ENCODE measurements at regions not wholly inside any gene's neighbourhood (a gene's known extent, or its start where the extent isn't known, plus 50 kb on each side); places are given as distances from the start of the nearest gene placed in this dataset.

GRCh38 chrX:147737690-147738089 lies 174.0 kb upstream of the FMR1 start:
- WGBS = 84% methylated on average over 3 of the region's 3 CpGs
- DNase-seq (ENCODE audit: low spot score) = no peak
- no peaks in the 10 kb centered on the region for H3K27me3 ChIP-seq (replicated peaks; ENCODE audit: insufficient read depth)
- no peak overlapping the region for H3K4me3 ChIP-seq
- no peaks in the 10 kb centered on the region for H3K9me3 ChIP-seq
- no peaks in the 10 kb centered on the region for H3K4me1 ChIP-seq (replicated peaks)
- TF ChIP-seq CTCF (IDR thresholded peaks at IDR 0.05) (no peak), POLR2AphosphoS5 (IDR thresholded peaks at IDR 0.05) (no peak), POLR2A (IDR thresholded peaks at IDR 0.05) (no peak)
- no peak overlapping the region for H3K27ac ChIP-seq
- no peaks in the 10 kb centered on the region for H3K36me3 ChIP-seq
- intact Hi-C loops (cut with DNase I) = no loop called here

DNA sequence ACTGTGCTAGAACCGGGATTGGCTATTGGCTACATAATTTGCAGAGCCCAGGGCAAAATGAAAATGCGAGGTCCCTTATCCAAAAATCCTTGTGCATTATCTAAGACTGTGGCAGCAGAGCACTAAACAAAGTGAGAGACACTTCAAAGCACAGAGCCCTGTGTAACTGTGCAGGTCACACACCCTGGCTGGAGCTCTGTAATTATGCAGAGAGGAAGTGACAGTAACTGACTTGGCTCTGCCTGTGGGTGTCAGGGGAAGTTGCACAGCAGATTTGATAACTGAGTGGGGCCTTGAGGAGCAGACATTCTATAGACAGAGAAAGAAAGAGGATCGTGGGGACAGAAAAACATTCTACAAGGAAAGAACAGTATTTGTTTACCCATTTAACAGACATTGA lies 173.5 kb upstream of the FMR1 start:
- intact Hi-C loops (cut with DNase I) = no loop called here

GRCh38 chrX:147739196-147739595 lies 172.5 kb upstream of the FMR1 start:
- Histone ChIP-seq H3K27ac (no peak overlapping the region), H3K9me3 (no peaks in the 10 kb centered on the region), H3K36me3 (no peaks in the 10 kb centered on the region), H3K4me3 (no peak overlapping the region), H3K27me3 (replicated peaks; ENCODE audit: insufficient read depth) (no peaks in the 10 kb centered on the region), H3K4me1 (replicated peaks) (no peaks in the 10 kb centered on the region)
- WGBS = 40% methylated on average over 1 of the region's 1 CpG
- DNase-seq (ENCODE audit: low spot score) = no peak
- intact Hi-C loops (cut with DNase I) = no loop called here
- TF ChIP-seq CTCF (IDR thresholded peaks at IDR 0.05) (no peak), POLR2A (IDR thresholded peaks at IDR 0.05) (no peak), POLR2AphosphoS5 (IDR thresholded peaks at IDR 0.05) (no peak)

More for the DNA sequence above, 173.5 kb upstream of the FMR1 start:
- no peaks in the 10 kb centered on the region for H3K4me1 ChIP-seq (replicated peaks)
- 79% methylated on average over 3 of the region's 3 CpGs for WGBS
- no peaks in the 10 kb centered on the region for H3K27me3 ChIP-seq (replicated peaks; ENCODE audit: insufficient read depth)
- no peak overlapping the region for H3K27ac ChIP-seq
- H3K4me3 ChIP-seq = no peak overlapping the region
- no peaks in the 10 kb centered on the region for H3K9me3 ChIP-seq
- H3K36me3 ChIP-seq = no peaks in the 10 kb centered on the region
- DNase-seq (ENCODE audit: low spot score) = no peak
- TF ChIP-seq CTCF (IDR thresholded peaks at IDR 0.05) = no peak
- no peak for TF ChIP-seq POLR2A (IDR thresholded peaks at IDR 0.05)
- TF ChIP-seq POLR2AphosphoS5 (IDR thresholded peaks at IDR 0.05) = no peak

- Histone ChIP-seq H3K36me3 (no peaks in the 10 kb centered on the region), H3K4me1 (replicated peaks) (no peaks in the 10 kb centered on the region), H3K27me3 (replicated peaks; ENCODE audit: insufficient read depth) (no peaks in the 10 kb centered on the region), H3K9me3 (no peaks in the 10 kb centered on the region), H3K4me3 (no peak overlapping the region), H3K27ac (no peak overlapping the region)
- no peak for DNase-seq (ENCODE audit: low spot score)
- TF ChIP-seq POLR2A (IDR thresholded peaks at IDR 0.05) (no peak), POLR2AphosphoS5 (IDR thresholded peaks at IDR 0.05) (no peak), CTCF (IDR thresholded peaks at IDR 0.05) (no peak)
- intact Hi-C loops (cut with DNase I) = no loop called here
- WGBS = 81% methylated on average over 2 of the region's 2 CpGs
Measured at GRCh38 chrX:147741776-147742175, 169.9 kb upstream of the FMR1 start.

DNA sequence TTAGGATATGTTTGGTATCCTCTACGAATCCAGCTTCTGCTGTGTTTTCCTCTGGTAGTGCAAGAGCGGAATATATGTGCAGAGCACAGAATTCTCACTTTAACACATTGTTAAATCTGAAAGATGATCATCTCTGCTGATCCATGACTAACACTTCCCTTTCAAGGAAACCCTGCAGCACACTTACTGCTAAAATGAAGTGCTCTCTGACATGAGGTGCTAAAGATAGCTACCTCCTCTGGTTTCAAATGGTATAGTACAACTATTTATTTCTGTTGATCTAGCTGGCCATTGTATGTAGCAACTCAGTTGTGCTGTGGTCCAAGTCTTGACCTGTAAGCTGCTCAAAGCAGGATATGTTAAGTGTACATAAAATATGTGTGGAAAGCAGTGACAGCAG lies 162.4 kb upstream of the FMR1 start:
- intact Hi-C loops (cut with DNase I) = no loop called here
- 95% methylated on average over 2 of the region's 2 CpGs for WGBS

More for the DNA sequence above, 162.4 kb upstream of the FMR1 start:
- H3K4me3 ChIP-seq = no peak overlapping the region
- no peaks in the 10 kb centered on the region for H3K36me3 ChIP-seq
- H3K27ac ChIP-seq = no peak overlapping the region
- H3K9me3 ChIP-seq = no peaks in the 10 kb centered on the region
- H3K27me3 ChIP-seq (replicated peaks; ENCODE audit: insufficient read depth) = no peaks in the 10 kb centered on the region
- TF ChIP-seq POLR2AphosphoS5 (IDR thresholded peaks at IDR 0.05) = no peak
- no peak for TF ChIP-seq CTCF (IDR thresholded peaks at IDR 0.05)
- TF ChIP-seq POLR2A (IDR thresholded peaks at IDR 0.05) = no peak
- DNase-seq (ENCODE audit: low spot score) = no peak
- H3K4me1 ChIP-seq (replicated peaks) = no peaks in the 10 kb centered on the region
